ENCODE measurements at regions not wholly inside any gene's neighbourhood (a gene's known extent, or its start where the extent isn't known, plus 50 kb on each side); places are given as distances from the start of the nearest gene placed in this dataset.

DNA sequence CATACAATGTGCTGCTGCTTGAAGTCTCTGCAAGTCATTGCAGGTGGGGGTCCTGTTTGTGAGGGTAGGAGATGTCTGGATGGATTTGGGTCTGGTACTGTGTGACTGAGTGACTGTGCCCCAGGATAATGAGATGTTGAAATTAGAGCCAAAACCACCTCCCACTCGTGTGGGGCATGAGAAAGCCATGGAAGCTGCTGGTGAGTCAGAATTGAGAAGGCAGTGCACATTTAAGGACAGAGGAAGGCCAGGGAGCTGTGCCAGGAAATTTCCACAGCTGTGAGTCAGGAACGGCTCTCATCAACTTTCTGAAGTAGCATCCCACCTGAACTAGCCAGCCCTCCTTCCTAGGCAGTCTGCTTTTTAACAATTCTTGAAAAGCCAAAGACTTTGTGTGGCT, 229.8 kb downstream of the DRD1 start:
- no peaks in the 10 kb centered on the region for H3K9me3 Mint-ChIP-seq
- TF ChIP-seq, protein P1, sequence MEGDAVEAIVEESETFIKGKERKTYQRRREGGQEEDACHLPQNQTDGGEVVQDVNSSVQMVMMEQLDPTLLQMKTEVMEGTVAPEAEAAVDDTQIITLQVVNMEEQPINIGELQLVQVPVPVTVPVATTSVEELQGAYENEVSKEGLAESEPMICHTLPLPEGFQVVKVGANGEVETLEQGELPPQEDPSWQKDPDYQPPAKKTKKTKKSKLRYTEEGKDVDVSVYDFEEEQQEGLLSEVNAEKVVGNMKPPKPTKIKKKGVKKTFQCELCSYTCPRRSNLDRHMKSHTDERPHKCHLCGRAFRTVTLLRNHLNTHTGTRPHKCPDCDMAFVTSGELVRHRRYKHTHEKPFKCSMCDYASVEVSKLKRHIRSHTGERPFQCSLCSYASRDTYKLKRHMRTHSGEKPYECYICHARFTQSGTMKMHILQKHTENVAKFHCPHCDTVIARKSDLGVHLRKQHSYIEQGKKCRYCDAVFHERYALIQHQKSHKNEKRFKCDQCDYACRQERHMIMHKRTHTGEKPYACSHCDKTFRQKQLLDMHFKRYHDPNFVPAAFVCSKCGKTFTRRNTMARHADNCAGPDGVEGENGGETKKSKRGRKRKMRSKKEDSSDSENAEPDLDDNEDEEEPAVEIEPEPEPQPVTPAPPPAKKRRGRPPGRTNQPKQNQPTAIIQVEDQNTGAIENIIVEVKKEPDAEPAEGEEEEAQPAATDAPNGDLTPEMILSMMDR (conservative IDR thresholded peaks at IDR 0.05) = no peak
- peaks cover 11% of the 10 kb centered on the region for H3K4me1 Mint-ChIP-seq (ENCODE audit: unreplicated experiment)
- no peak for DNase-seq (ENCODE audit: extremely low spot score, unreplicated experiment)
- H3K4me3 Mint-ChIP-seq = no peak overlapping the region
- no peaks in the 10 kb centered on the region for H3K36me3 Mint-ChIP-seq
- no peak overlapping the region for H3K27ac Mint-ChIP-seq
- H3K27me3 Mint-ChIP-seq = peaks cover 14% of the 10 kb centered on the region

DNA sequence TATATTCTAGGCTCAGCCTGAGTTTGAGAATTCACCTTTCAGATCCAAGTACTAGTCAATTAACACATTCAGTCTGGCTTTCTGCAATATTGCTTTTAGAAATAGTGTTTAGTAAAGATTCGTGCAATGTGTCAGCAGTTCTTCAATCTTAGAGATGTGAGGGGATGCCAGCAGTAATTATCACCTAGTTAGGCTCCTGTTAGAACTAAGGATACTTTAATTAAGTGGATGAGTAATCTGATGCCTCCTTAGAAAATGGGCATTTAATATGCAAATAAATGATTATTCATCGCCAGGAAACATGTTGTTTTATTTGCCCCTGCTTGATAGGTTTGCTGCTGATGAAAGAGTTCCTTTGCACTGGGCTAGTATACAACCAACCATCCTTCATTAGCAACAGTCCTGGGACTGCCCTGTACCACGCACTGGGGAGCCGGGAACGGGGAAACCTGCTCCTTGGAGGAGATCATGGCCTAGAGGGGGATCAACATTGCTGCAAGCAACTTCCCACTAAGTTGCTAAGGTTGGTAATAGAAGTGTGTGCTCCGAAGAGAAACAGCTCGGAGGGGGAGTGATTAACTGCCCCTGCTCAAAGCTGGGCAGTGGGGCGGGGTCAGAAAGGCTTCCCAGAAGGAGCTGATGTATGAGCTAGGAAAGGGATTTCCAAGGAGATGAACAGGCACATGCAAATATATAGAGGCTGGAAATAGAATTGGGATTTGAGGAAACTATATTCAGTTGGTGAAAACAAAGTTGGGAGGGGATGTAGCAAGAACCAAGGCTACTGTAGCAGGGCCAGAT, 231.8 kb downstream of the DRD1 start:
- Mint-ChIP-seq H3K36me3 (no peaks in the 10 kb centered on the region), H3K9me3 (no peaks in the 10 kb centered on the region), H3K4me1 (ENCODE audit: unreplicated experiment) (peaks cover 13% of the 10 kb centered on the region), H3K4me3 (no peak overlapping the region), H3K27ac (no peak overlapping the region), H3K27me3 (peaks cover 19% of the 10 kb centered on the region)
- TF ChIP-seq, protein P1 (conservative IDR thresholded peaks at IDR 0.05) = no peak
- no peak for DNase-seq (ENCODE audit: extremely low spot score, unreplicated experiment)

GRCh38 chr5:175207321-175208040, 236.5 kb downstream of the DRD1 start:
- no peaks in the 10 kb centered on the region for H3K36me3 Mint-ChIP-seq
- no peaks in the 10 kb centered on the region for H3K9me3 Mint-ChIP-seq
- peaks cover 9% of the 10 kb centered on the region for H3K4me1 Mint-ChIP-seq (ENCODE audit: unreplicated experiment)
- DNase-seq (ENCODE audit: extremely low spot score, unreplicated experiment) = no peak
- peaks cover 29% of the 10 kb centered on the region for H3K27me3 Mint-ChIP-seq
- H3K4me3 Mint-ChIP-seq = no peak overlapping the region
- H3K27ac Mint-ChIP-seq = no peak overlapping the region
- TF ChIP-seq, protein P1 (conservative IDR thresholded peaks at IDR 0.05) = no peak

GRCh38 chr5:175206669-175207068, 237.3 kb downstream of the DRD1 start:
- Mint-ChIP-seq H3K4me3 (no peak overlapping the region), H3K27me3 (peaks cover 26% of the 10 kb centered on the region), H3K36me3 (no peaks in the 10 kb centered on the region), H3K27ac (no peak overlapping the region), H3K4me1 (ENCODE audit: unreplicated experiment) (peaks cover 9% of the 10 kb centered on the region), H3K9me3 (no peaks in the 10 kb centered on the region)
- no peak for DNase-seq (ENCODE audit: extremely low spot score, unreplicated experiment)
- TF ChIP-seq, protein P1 (conservative IDR thresholded peaks at IDR 0.05) = no peak

GRCh38 chr5:175202463-175203068, 241.4 kb downstream of the DRD1 start:
- H3K4me3 Mint-ChIP-seq = no peak overlapping the region
- H3K27me3 Mint-ChIP-seq = peaks cover 20% of the 10 kb centered on the region
- DNase-seq (ENCODE audit: extremely low spot score, unreplicated experiment) = no peak
- TF ChIP-seq, protein P1 (conservative IDR thresholded peaks at IDR 0.05) = no peak
- peaks cover 5% of the 10 kb centered on the region for H3K9me3 Mint-ChIP-seq
- H3K4me1 Mint-ChIP-seq (ENCODE audit: unreplicated experiment) = peaks cover 13% of the 10 kb centered on the region
- H3K36me3 Mint-ChIP-seq = no peaks in the 10 kb centered on the region
- H3K27ac Mint-ChIP-seq = no peak overlapping the region

Data from type B pancreatic cell (in vitro differentiated cells).